GM19351 (cell line): ENCODE measurements at regions not wholly inside any gene's neighbourhood (a gene's known extent, or its start where the extent isn't known, plus 50 kb on each side); places are given as distances from the start of the nearest gene placed in this dataset.

ENCODE experiments used
- ATAC-seq: cut with Tn5 transposase; IDR thresholded peaks from one replicate; pipeline ENCODE4 v1.9.1; 2021; ENCODE audit warnings: mild to moderate bottlenecking, moderate library complexity; ENCODE audit not compliant: unreplicated experiment

DNA sequence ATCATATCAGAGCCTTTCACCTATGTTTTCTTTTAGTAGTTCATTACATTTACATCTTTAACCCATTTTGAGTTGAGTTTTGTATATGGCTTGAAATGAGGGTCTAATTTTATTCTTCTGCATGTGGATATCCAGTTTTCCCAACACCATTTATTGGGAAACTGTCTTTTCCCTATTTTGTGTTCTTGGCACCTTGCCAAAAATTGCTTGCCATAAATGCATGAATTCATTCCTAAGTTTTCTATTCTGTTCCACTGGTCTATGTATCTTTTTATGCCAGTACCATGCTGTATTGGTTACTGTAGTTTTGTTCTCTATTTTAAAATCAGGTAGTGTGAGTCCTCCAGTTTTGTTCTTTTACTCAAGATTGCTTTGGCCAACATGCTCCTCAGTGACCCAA, 144.0 kb upstream of the OBI1 start:
- ATAC-seq, result no peak

DNA sequence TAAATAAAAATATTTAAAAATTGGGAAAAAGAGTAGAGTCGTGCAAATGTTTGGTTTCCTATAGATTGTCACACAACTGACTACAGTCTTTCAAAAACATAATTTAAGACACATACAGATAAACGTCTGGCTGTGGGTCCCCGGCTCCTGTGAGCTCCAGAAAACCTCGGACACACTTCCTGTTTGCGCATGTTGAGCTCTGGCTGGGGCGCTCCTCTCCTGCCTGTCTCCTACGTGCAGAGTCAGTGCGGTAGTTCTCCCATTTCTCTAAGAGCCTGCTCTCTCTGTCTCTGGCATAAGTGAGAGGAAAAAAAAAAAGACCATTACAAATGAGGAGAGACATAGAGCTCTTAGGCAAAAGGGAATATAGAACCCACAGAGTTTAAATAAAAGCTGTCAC, 128.2 kb upstream of the OBI1 start:
- ATAC-seq, result no peak

DNA sequence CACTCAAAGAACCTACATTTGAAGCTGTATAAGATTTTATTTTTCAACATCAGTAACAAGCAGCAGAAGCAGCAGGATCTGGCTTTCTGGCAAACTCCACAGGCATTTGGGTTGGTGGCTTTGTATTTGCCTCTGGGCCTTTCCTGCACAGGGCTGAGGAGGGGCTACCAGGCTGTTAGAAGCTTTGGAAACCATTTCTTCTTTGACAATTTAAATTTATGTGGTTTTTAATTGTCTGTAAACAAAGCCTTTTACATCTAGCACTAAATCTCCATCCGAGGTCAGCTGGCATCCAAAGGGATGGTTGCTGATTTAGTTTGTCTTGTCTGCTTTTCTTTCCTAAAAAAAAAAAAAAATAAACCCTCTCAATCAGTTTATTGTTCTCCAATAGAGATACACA, 127.5 kb upstream of the OBI1 start:
- no peak for ATAC-seq

DNA sequence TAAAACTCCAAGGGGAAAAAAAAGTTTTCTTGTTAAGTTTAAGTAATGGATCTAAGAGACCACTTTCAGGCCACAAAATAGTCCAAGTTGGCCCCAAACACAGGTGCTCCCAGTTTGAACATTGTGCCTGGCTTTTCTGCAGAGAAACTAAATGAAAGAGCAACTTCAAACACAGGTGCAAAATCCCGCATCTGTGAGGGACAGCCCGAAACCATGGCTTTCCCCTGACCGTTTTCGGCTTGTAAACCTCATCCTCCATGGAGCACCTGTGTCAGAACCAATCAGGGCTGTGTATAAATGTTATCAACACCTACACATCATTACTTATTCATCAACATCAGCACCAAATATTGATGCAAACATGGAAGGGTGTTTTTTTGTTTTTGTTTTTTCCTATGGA, 126.8 kb upstream of the OBI1 start:
- ATAC-seq, result no peak

DNA sequence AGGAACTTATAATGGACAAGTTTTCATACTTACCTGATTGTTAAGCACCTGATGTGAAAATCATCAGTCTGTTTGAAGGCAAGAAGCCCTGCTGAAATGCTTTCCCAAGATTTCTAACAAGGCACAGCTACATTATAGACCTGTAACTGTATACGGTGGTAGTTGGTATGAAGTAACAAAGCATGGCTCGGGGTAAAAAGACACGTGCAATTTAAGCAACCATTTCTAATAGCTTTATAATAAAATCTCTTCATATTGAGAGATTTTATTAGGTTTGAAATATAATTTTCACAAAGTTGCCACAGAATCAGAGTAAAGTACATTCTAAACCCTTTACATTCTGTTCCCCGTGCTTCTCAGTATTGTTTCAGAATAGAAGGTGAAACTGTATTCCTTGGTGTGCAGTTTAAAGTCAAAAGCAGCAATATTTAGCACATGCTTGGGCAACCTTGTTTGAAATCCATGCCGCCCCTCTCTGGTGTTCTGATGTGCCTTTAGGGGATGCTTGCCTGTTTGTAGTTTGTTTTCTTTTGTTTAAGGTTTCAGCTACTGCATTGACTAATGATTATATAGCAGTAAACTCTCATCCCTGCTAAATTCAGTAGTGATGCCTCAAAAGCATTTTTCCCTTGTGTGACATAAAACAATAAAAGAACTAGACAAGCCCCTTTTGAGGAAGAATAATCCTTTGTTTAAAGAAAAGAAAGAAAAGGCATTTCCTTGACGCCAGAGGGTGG, 125.2 kb upstream of the OBI1 start:
- ATAC-seq, result no peak

DNA sequence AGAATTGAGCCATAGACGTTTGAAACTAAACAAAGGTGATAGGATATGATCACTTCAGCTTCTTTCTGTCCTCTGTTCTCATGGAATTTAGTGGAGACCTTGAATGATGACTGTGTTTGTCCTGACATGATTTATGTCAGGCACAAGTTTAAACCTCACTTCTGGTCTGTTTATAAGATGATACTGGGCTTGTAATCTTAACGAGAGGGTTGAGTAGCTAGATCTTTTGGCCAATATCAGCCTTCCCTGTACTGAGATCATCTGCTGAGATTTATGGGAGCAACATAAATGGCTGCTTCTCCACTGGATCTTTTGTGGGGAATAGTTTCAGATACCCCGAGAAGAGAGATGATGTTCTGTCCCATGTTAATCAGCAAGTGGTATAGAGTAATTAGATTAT, 121.8 kb upstream of the OBI1 start:
- no peak for ATAC-seq

DNA sequence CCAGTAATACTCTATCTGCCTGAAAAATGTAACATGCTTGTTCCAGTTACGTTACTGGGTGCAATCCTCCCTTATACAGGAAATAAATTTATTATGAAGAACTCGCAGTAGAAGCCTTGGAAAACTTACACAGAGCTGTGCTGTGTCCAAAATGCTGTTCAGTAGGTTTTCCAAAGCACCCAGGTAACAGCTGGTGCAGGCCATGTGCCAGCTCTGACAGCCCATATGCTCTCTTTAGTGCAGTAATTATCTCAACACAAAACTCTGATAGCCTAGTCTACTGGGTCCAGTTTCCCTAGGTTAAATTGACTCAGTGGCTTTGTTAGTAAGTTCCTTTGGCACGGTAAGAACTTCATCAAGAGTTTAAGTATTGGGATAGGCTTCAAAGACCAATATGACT, 120.7 kb upstream of the OBI1 start:
- ATAC-seq, result no peak

DNA sequence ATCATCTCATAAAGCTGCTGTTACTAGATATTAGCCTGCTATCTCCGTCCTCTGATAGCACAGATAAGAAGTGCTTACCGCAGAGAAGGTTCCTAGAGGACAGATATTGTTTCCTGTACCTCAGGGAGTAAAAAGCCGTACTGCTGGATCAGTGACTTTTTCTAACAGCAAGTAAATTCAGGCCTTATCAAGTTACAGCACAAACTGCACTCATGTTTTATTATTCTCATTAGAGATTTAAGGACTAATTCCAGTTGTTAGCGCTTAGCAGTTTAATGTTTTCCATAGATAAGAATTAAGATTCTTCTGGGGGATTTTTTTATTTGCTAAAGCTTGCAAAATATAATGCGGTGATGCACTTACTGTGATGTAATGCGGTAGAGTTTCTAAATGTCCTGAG, 119.0 kb upstream of the OBI1 start:
- ATAC-seq, result no peak

DNA sequence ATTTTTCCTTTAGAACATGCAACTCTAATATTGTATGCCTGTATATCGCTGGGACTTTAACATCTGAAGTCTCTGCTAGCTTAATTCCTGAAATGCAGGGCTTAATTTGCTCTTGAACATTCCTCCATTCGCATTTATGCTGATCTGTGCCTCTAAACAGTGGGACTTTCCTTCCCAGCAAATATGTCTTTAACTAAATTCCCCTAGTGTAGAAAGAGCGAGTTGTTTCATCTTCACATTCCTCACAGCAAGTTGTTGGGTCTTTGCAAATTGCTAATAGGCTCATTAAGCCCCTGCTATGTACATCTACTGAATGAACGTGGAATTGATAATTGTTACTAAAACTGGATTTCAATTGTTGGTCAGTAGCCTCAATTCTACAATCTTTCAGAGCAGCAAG, 118.4 kb upstream of the OBI1 start:
- no peak for ATAC-seq

DNA sequence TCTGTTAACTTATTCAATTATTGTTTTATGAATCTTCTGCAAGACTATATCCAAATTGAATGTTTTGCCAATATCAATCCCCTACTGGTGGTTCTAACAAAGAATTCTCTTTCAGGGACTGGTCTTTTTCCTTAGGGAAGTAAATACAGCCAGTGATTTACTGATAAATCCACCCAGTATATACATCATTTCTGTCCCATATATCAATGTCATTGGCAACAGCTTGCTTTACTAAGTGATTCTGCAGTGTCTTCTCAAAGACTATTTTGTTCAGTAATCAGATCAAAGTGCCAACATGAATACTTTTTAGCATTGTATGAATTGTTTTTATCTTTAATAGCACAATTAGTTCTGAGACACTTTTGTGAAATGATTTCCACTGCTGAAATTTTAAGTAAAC, 114.0 kb upstream of the OBI1 start:
- ATAC-seq, result no peak

DNA sequence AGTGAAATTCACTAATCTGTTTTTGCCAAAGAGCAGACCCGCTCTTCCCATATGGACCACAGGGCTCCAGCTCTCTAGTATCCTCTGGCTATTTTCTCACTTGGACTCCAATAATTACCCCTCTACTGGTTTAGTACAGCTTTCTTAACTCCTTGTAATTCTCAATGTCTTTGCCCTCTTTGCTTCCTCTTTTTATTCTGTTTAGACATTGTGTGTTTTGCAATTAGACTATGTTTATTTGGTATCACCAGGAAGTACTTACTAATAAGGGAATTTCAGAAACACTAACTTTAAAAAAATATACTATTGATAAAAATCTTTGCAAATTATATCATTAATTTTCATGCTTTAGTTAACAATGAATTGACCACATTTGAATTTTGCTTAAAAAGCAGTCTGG, 111.6 kb upstream of the OBI1 start:
- ATAC-seq, result no peak

DNA sequence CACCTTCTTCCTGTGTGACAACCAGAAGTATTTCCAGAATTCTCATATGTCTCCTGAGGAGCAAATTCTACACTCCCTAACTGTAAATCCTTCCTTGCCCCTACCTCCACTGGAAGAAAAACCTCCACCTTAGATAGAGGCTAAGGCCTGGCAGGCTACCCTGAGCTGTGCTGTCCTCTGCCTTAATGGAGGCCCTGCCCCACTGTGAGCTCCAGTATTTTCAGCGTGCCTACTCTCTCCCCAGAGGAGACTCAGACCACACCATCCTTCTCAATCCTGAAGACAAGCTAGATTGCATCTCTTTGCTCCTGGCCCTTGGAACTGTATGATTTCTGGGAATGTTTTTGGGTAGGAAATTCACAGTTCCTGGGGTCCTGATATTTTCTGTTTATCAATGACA, 110.0 kb upstream of the OBI1 start:
- no peak for ATAC-seq

DNA sequence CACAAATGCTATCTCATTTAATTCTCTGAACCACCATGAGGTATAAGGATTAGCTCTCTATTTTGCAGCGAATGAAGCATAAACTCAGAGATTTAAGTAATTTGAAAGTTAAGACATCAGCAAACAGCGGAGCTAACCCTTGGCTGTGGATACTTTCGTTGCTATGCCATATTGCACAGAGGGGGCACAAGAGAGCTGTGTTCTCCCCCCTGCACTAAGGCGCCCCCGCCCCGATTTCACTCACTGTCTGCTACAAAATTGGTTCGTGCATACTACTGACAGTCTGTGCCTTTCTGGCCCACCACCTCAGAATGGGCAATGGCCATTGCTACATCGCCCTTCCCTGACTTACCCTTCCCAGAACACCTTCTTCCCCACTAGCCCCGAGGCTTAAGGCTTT, 105.7 kb upstream of the OBI1 start:
- ATAC-seq, result no peak

DNA sequence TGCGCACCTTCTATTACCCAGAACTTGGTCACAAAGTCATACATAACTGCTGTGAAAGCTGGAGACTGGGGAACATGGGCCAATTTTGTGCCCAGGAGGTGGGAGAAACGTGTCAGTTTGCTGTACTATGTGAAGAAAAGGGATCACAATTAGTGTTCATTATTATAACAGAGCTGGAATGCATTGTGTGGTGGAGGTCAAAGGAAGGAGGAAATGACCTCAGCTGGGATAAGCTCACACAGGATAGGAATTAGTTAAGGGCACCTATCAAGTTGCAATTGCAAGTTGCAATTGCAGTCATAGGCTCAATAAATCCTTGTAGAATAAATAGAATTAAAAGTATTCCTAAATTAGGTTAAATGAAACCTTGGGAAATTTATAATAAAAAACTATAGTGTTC, 103.9 kb upstream of the OBI1 start:
- no peak for ATAC-seq

DNA sequence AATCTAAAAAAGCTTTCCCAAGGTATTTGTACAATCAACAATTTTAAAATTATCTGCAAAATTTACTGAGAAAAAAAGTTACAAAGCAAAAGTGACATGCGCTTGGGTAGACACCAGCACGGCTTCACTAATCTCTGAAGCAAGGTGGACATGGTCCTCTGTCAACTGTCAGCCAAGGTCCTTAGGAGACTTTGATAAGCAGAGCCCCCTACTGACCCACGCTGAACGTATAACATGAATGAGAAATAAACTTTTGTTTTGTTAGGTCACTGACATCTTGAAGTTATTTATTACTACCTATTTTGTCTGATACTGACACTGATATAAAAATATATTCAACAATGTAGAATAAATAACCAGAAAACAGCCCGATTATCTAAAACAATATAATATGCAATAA, 100.7 kb upstream of the OBI1 start:
- no peak for ATAC-seq

DNA sequence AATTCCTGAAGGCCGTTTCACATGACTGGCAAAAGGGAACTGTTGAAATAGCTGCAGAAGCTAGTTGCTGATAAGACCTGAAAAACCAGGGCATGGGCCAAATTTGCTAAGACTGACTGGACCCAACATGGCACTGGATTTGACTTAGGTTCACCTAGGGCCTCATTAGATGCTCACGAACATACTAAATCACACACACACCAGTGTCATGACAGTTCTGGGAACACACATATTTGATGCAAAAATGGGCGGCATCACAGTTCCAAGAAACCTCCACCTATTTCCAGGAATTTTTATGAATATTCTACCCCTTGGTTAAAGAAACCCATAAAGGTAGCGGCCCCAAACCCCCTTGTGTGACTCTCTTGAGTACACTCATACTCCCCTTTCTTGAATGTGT, 99.6 kb upstream of the OBI1 start:
- ATAC-seq, result no peak

DNA sequence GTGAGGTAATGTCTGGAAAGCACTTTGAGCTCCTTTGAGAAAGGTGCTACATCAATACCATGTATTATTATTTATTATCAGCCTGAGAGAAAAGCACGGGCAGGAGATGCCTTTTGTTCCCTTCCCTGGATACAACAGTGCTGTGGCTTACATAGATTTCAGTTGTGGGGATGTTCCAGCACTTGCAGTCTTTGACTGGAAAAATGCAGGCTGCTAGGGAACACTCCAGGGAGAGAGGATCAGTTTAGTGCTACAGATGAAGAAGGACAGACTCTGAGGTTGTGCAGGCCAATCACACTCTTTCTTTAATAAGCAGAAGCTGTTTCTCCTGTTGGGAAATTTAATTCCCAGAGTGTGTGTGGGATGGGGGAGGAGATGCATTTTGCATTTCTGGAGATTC, 94.5 kb upstream of the OBI1 start:
- no peak for ATAC-seq

DNA sequence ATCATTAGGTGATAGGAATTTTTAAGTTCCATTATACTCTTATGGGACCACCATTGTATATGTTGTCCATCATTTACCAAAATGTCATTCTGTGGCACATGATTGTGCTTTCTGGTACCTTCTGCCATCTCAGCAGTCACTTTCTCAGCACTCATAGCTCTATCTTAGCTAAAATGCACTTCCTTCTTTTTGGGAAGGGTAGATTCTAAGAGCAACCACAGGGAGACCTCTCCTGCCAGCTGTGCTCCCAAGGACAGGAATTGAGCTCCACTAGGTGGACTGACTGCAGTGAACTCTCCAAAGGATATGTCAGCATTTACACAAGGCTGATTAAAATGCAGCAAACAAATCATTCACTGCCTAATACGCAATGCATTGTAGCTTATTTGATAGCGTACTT, 91.8 kb upstream of the OBI1 start:
- no peak for ATAC-seq

DNA sequence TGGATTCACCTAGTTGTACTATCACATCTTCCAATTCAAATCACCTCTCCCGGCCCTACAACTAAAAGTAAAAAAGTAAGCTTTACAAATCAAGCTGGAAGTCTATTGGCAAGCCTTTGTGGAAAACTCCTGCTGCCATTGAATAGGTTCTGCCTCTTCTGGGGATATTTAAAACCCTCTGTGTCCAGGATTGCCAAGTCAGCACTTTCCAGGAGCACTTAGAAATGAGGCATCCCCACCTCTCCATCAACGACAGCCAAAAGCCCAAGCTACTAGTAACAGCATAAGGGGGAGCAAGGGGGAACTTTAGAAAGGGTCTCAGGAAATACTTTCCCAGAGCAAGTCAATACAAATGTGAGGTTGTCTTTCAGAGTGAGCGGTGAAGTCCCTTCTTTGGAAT, 85.0 kb upstream of the OBI1 start:
- no peak for ATAC-seq

DNA sequence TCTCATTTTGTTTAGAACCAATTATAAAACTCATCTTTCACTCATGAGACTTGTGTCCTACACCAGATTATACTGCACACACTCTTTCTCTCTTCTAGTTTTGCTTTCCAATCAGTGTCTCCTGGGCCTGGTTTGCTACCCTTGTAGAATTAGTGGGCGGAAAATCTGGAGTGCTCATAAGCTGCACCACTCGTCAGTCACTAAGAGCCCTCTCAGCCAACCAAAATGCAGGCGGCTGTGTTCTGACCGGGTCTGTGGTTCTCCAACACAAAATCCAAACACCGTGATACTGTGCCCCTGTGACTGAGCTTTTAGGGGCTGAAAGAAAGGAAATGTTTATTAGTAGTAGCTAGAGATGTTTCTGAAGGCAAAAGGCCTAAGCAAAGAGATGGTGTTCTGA, 83.7 kb upstream of the OBI1 start:
- no peak for ATAC-seq

DNA sequence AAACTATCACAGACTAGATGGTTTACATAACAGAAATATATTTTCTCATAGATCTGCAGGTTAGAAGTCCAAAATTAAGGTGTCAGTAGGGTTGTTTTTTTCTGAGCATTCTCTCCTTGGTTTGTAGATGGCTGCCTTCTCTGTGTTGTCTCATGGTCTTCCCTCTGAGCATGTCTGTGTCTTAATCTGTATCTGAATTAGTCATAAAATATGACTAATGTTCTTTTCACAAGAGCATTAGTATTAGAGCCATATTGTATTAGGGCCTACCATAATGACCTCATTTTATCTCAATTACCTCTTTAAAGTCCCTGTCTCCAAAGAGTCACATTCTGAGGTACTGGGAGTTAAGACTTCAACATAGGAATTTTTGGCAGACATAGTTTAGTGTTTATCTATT, 77.2 kb upstream of the OBI1 start:
- no peak for ATAC-seq

DNA sequence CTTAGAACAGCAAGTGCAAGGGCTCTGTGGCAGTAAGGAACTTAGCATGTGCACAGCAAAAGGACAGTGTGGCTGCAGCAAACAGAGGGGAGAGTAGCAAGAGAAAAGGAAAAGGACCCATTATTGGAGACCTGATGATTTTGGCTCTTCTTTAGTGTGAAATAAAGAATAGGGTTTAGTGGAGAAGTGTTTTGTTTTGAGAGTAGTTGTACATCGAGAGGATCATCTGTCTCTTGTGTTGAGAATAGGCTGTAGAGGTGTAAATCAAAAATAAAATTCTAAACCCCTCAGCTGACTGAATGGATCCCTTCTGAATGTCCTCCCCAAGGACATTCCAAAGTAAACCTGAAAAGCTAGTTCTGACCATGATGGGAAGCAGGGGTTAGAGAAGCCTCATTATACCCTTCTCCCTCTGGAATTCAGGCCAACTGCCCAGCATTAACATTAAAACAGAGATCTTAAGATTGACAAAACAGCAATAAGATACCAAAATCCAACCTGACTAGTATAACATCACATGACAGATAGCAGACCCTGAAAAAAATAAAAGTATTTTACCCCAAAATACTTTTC, 73.6 kb upstream of the OBI1 start:
- no peak for ATAC-seq

DNA sequence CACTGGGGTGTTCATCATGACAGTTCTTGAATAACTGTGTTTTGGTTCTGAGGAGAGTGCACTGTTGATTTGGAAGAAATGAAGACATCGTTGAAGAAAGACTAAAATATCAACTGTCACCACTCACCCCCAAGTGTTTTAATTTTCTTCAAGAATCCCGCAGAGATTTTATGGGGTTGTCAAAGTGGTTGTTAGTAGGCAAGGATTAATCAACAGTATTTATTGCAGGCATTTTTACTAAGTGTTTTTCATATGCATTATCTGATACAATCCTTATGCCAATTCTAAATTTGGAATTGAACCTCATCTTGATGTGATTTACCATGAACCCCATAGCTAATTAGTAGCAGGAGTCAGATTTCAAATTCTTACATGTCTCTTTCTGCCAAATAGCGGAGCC, 63.7 kb upstream of the OBI1 start:
- ATAC-seq, result no peak
